Spleen (tissue), 7 donors: ENCODE measurements at regions not wholly inside any gene's neighbourhood (a gene's known extent, or its start where the extent isn't known, plus 50 kb on each side); places are given as distances from the start of the nearest gene placed in this dataset.

Experiments
- POLR2A ChIP-seq, 3 donors: fragments of 450-650 bp; IDR thresholded peaks; one replicate each; pipeline ENCODE4 v1.5.1; 2017; ENCODE audit warnings: antibody characterized with exemption in 3 of 3, mild to moderate bottlenecking in 1 of 3
- POLR2AphosphoS5 ChIP-seq, 3 donors: sonication (generic); formaldehyde crosslinking; IDR thresholded peaks; one replicate each; pipeline ENCODE4 v1.5.1; 2017; ENCODE audit warnings: antibody characterized with exemption in 3 of 3
- TF ChIP-seq, protein P1 (sequence below), 11 experiments: fragments of 200-600 bp in 7 of 11; fragments of 450-650 bp in 4 of 11; sonication (generic) in 4 of 11; IDR thresholded peaks in 8 of 11; conservative IDR thresholded peaks in 3 of 11; 1 replicate in 7 of 11; 2 replicates in 4 of 11; pipeline versions ENCODE4 v1.4.0 to v1.8.0; 2016 to 2021; ENCODE audit warnings: antibody characterized with exemption in 11 of 11, inconsistent platforms in 4 of 11, mild to moderate bottlenecking in 1 of 11
- donor health status: DM: no; HTN: no; CAD: no; lungs with moderate emphysema.
- donor health status: DM: no; HTN: no; CAD: no.
- donor health status: DM: no; HTN: no; CAD: no.

DNA sequence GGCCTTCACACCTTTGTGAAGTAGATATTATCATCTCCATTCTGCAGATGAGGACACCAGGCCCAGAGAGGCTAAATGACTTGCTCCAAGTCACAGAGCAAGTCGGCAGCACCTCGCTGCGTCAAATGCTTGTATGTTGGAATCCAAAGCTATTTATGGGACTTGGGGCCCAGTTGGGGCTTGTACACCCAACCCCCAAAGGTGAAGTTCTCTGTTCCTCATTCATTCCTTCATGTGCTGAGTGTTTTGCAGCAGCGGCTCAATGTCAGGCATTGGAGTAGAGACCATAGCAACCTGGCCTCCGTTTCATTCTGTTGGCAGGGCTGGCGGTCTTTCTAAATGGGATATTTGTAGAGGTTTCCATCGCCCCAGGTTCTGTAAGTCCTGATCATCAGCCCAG lies 113.4 kb upstream of the SLC25A33 start:
- TF ChIP-seq POLR2AphosphoS5 (IDR thresholded peaks at IDR 0.05) (no peak), POLR2A (IDR thresholded peaks at IDR 0.05) (no peak)
- TF ChIP-seq, protein P1, sequence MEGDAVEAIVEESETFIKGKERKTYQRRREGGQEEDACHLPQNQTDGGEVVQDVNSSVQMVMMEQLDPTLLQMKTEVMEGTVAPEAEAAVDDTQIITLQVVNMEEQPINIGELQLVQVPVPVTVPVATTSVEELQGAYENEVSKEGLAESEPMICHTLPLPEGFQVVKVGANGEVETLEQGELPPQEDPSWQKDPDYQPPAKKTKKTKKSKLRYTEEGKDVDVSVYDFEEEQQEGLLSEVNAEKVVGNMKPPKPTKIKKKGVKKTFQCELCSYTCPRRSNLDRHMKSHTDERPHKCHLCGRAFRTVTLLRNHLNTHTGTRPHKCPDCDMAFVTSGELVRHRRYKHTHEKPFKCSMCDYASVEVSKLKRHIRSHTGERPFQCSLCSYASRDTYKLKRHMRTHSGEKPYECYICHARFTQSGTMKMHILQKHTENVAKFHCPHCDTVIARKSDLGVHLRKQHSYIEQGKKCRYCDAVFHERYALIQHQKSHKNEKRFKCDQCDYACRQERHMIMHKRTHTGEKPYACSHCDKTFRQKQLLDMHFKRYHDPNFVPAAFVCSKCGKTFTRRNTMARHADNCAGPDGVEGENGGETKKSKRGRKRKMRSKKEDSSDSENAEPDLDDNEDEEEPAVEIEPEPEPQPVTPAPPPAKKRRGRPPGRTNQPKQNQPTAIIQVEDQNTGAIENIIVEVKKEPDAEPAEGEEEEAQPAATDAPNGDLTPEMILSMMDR (IDR thresholded peaks at IDR 0.05 in 8 of 11, conservative IDR thresholded peaks at IDR 0.05 in 3 of 11), result no peak
